HFF-Myc (cell line): ENCODE measurements at regions not wholly inside any gene's neighbourhood (a gene's known extent, or its start where the extent isn't known, plus 50 kb on each side); places are given as distances from the start of the nearest gene placed in this dataset.

Experiments used
- DNase-seq: peaks from one replicate; pipeline ENCODE4 v3.0.0-alpha.2; 2011; ENCODE audit warnings: low read depth; ENCODE audit errors: extremely low read depth
- H3K4me3 ChIP-seq: replicated peaks from 2 replicates; pipeline ENCODE4 v1.5.1; 2011; ENCODE audit warnings: low read depth, mild to moderate bottlenecking, control low read depth, low read length
- CTCF ChIP-seq: IDR thresholded peaks from 2 replicates; pipeline ENCODE4 v1.5.1; 2012; ENCODE audit warnings: mild to moderate bottlenecking, low read depth, low read length, control low read depth; ENCODE audit errors: missing control alignments

DNA sequence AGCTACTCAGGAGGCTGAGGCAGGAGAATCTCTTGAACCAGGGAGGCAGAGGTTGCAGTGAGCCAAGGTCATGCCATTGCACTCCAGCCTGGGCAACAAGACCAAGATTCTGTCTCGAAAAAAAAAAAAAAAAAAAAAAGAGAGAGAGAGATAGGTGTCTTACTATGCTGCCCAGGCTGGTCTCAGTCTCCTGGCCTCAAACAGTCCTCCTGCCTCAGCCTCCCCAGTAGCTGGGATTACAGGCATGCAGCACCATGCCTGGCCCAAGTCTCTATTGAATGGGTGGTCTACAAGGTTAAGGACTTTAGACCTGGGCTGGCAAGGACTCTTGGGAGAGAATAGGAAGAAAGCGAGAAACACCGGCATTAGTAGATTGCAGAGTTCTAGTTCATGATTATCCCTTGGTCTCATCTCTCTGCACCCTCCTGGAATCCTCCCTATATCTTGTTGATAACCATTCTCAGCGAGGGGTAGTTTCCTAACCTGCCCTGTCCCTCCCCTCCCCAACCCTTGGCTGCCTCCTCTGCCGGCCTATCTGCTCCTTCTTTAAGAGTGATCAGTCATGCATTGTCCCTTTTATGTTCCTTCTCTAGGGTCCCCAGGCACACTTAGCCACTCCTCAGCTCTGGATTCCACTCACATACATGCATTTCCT lies 128.1 kb upstream of the MAP1LC3B2 start:
- DNase-seq, result no peak
- no peak overlapping the region for H3K4me3 ChIP-seq
- TF ChIP-seq CTCF, result no peak

DNA sequence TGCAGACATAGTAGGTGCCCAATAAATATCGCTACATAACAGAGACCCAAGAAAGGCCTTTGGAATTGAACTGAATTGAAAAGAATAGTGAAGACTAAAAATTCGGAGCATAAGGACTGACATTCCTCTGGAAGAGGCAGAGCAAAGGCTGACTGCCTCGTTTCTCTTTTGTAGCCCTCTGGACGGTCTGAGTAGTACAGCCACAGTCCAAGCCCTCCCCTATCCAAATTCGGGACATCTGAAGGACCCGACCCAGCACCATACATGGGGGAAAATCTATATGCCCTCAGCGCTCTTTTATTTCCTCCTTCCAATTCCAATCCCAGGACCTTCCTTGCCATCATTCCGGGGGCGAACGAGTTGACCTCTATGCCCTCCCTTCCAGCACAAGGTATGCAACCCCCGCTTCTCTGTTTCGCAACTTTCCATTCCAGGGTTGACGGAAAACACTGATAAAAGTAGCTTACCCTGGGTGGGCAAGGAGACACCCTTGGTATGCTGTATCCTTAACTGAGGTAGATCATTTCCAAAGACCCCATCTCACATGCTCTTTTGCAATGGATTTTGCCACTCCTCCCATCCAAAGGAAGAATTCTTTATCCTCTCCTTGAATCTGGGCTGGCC lies 127.4 kb upstream of the MAP1LC3B2 start:
- no peak overlapping the region for H3K4me3 ChIP-seq

DNA sequence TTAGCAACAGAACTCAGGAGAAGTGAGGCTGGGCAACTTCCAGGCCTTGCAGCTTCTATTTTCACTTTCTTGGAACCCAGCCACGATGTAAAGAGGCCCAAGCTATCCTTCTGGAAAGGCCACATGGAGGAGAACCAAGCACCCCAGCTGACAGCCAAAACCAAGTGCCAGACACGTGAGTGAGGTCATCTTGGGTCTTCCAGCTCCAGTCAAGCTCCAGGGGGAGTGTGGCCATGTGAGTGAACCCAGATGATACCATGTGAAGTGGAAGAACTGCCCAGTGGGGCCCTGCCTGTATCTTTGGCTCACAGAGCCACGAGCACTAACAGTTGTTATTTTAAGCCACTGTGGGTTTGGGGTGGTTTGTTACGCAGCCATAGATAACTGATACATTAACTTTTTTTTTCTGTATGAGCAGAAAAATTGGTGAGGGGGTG lies 126.8 kb upstream of the MAP1LC3B2 start:
- DNase-seq, result peak; percentile 26
- TF ChIP-seq CTCF, result no peak
- no peak overlapping the region for H3K4me3 ChIP-seq

More for the DNA sequence above, 127.4 kb upstream of the MAP1LC3B2 start:
- DNase-seq, result no peak
- TF ChIP-seq CTCF, result no peak

DNA sequence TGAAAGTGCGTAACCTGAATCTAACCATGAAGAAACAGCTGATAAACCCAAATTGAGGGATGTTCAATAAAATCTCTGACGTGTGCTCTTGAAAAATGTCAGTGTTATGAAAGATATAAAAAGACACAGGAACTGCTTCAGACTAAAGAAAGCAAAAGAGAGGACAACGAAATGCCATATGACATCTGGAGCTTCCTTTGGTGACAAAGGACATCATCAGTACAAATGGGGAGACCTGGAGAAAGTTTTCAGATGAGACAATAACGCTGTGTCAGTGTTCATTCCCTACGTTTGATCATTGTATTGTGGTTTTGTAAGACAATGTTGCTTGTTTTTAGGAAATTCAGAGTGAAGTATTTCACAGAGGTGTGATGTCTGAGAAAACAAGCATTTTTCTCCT lies 125.9 kb upstream of the MAP1LC3B2 start:
- no peak for TF ChIP-seq CTCF
- no peak overlapping the region for H3K4me3 ChIP-seq
- DNase-seq, result no peak

GRCh38 chr12:116434155-116435011 lies 124.8 kb upstream of the MAP1LC3B2 start:
- TF ChIP-seq CTCF, result no peak
- peak overlapping the region; percentile 36 for H3K4me3 ChIP-seq
- DNase-seq, result peak; percentile 71

GRCh38 chr12:116435984-116436383 lies 123.2 kb upstream of the MAP1LC3B2 start:
- no peak for TF ChIP-seq CTCF
- no peak overlapping the region for H3K4me3 ChIP-seq
- DNase-seq, result no peak
